HG02943 (cell line): ENCODE measurements at regions not wholly inside any gene's neighbourhood (a gene's known extent, or its start where the extent isn't known, plus 50 kb on each side); places are given as distances from the start of the nearest gene placed in this dataset.

Source experiments
- ATAC-seq: cut with Tn5 transposase; IDR thresholded peaks from one replicate; pipeline ENCODE4 v1.9.1; 2021; ENCODE audit warnings: mild to moderate bottlenecking, low read depth, moderate library complexity; ENCODE audit not compliant: unreplicated experiment

DNA sequence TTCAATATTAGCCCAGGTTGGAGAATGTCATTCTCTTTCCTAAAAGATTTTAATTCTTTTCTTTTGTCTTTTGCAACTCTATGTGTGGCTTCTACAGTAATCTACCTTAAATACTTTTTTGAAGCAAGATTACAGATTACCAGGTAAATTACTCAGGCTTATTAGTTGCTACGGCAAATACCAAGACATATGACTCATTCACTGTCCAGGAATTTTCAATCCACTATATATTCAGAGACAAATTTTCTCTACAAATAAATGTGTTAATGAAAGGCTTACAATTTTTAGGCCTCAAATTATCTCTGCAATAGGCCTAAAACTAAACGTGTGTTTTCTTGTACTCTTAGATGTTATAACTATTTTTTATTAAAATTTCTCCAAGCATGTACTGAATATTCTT, 631.3 kb downstream of the DIAPH3 start:
- ATAC-seq, result no peak

DNA sequence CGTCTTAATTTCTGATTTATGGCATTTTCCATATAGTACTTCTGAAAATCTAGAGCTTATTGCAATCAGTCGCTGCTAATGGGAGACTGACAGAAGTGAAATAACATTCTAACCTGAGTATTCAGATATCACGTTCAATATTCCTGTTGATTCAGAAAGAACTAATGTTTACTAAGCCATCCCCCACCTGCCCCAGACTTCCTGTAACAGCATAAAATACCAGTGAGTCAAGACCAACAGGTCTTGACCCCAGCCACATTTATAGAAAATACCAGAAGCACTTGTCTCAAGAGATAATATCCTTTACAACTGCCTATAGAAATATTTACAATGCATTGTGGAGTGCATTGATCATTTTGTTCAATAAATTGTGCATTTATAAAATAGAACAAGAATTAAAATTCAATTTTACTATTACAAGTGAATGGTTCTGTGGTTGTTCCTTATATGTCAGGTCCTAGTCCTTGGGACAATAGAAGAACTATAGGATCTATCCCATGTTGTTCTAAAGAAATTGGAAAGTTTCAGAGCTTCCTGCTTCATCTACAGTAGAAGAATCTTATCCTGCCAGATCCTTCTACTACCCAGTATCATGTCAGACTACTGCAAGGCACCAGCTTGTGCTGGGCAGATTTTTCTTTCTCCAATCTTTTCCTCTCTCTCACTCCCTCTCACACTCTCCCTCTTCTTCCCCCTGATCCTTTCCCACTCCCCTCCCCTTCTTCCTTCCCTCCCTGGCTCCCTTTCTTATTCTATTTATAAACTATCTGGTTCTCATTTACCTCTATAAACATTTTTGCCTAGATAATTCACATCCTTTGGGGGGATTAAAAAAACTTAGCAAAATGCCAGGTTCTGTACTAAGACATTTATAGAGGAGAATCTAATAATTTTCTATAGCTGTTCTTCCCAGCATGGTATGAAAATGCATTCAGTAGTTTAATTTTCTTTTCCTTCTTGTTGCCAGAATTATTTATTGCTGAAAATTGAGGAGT, 629.9 kb downstream of the DIAPH3 start:
- no peak for ATAC-seq

DNA sequence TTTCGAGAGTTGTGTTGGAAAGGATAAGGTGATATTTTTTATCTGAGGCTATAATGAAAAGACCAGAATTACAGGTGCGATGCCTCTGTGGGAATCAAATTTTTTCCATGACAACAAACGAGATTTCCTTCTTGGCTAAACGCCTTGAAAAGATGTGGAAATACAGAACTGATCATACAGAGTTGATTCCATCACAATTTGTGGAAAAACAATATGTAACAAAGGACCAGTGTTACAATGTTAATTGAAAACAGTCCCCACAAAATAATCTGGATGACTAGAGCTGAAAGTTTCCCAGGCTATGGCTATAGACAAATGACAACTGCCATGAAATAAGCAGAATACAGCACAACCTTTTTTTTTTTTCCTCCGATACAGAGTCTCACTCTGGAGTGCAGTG, 628.9 kb downstream of the DIAPH3 start:
- ATAC-seq, result no peak

DNA sequence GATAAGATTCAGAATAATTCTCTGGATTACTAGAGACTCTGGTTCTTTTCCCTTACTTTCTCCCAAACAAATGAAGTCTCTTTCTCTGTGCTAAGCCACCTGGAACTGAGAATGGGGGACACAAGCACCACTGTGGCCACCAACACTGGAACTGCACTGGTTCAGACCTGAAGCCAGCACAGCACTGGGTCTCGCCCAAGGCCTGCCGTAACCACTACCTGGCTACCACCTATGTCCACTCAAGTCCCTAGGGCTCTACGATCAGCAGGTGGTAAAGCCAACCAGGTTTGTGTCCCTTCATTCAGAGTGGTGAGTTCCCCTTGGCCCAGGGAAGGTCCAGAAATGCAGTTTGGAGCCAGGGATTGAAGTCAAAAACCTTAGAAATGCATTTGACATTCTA, 626.2 kb downstream of the DIAPH3 start:
- ATAC-seq, result no peak

DNA sequence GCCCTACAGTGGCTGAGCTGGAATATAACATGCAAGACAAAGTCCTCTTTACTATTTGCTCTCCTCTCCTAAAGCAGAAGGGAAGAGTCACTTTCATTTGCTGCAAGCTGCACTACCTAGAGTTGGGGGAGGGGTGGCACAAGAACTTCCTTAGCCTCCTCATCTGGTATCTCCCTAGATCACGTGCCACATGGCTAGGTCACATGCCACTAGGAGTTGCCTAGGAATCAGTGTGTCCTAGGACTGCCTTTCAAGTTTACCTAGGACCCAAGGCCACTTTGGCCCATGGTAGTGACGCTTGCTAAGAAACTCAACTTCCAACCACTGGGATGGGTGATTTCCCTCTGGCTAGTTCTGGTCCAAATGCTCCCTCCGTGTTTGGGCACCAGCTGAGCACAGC, 625.2 kb downstream of the DIAPH3 start:
- no peak for ATAC-seq

DNA sequence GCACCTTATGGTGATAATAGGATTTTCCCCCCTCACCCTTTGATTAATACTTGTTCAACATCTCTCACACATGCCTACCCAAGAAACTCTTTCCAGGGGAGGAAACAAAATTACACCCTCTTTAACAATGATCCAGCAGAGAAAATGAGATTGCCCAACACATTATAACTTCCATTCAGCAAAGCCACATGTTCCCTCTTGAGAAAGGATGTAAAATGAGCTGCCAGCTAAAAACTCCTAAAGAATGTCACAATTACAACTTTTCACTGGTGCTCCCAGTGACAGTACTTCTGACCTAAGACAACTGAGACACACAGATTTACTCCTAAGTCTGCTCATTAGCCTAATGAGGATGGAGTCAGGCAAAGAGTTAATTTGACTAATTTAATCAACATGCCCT, 621.4 kb downstream of the DIAPH3 start:
- no peak for ATAC-seq

DNA sequence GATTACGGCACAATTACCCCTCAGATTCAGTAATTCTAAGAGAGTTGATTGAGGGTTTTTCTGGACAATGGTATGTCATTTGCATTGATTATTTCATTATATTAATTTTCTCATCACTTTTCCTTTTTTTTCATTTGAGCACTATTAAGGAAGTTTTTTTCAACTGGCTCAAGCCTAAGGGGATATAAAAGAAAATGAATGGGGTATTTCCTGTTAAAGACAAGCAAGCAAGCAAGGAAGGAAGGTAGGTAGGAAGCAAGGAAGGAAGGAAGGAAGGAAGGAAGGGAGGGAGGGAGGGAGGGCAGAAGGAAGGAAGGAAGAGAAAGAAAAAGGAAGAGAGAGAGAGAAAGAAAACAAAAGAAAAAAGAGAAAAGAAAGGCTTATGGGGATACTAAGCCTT, 620.3 kb downstream of the DIAPH3 start:
- no peak for ATAC-seq

DNA sequence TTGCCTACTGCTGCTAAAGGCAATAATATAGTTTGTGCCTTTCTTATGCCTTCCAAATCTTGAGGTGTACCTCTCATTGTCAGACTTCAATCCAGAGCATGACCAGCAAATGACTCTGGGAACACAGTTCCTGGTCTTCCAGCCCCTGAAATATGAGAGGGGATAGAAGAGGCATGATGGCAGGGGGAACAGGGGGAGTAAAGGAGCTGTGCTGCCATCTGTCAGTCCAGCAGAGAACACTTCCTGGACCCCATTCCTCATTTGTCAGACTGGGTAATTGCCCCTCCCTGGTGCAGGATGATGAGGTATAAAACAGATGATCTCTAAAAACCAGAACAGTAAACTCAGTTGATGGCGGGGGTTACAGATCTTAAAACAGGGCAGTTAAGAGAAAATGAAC, 618.7 kb downstream of the DIAPH3 start:
- no peak for ATAC-seq

DNA sequence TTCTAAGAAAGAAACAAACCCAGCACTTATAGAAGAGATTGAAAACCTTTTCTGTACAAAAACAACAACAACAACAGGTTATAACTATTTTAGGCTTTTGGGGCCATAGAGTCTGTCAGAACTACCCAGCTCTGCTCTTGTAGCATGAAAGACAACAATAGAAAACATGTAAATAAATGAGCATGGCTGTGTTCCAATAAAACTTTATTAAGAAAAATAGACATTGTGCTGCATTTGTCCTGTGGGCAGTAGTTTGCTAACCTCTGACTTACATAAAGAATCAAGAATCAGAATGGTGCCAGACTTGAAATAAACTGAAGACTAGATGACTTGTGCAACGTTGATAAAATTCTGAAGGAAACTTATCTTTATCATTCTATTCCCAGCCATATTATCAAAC, 617.5 kb downstream of the DIAPH3 start:
- ATAC-seq, result no peak

DNA sequence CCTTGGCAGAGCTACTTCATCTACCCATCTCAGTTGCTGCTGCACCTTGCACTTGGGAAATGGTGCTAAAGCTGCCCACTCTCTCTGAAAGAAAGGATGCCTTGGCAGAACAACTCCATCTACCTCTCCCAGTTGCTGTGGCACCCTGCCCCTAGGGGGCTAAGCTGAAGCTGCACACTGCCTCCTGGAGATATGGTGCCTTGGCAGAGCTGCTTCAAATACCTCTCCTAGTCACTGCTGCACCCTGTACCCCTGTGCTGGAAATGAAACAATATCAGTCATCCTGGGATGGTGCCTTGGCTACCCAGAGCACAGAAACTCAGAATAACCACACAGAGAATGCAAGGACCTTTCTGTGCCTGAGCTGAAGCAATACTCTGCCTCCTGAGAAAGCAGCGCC, 615.8 kb downstream of the DIAPH3 start:
- ATAC-seq, result no peak

DNA sequence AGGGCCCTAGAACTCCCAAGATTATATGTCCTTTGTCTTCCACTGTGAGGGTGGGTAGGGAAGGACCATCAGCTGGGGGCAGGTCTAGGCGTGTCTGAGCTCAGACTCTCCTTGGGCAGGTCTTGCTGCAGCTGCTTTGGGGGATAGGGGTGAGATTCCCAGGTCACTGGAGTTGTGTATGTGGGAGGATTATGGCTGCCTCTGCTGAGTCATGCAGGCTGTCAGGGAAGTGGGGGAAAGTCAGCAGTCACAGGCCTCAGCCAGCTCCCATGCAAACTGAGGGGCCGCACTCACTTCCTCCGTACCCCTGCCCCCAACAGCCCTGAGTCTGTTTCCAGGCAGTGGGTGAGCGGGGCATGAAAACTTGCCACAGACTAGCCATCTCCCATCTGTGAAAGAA, 600.8 kb downstream of the DIAPH3 start:
- ATAC-seq, result no peak

DNA sequence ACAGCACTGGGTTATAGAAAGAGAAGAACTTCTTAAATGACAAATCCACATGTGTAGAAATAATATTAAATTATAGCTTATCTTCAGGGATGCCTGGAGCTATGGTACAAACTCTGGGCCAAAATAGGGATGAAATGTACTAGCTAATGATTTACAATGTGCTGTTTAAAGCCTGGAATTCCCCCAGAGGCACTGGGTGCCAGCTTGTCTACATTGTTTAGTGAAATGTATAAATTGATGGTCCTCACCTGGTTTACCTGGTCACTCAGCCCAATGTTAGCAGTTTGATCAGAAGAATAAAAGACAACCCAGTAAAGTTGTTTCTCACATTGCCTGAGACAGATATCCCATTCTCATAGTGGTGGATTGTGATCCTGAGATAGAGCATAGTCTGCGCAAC, 597.2 kb downstream of the DIAPH3 start:
- ATAC-seq, result no peak

DNA sequence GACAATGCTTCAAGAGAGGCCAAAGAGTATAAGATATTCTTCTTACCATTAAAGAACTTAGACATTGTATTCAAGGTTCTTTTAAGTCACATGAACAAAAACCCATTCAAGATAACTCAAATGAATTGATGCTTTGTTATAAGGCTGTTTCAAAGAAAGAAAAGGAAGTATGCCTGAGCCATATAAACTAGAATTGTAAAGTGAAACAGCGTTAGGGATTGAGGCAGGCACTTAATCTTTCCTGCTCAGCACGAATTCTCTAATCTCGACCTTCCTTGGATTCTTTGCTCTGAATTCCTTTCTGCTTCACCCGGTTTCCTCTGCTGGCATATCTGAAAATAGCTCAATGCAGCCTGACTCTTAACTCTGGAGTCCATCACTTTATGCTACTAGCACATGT, 595.4 kb downstream of the DIAPH3 start:
- ATAC-seq, result no peak

DNA sequence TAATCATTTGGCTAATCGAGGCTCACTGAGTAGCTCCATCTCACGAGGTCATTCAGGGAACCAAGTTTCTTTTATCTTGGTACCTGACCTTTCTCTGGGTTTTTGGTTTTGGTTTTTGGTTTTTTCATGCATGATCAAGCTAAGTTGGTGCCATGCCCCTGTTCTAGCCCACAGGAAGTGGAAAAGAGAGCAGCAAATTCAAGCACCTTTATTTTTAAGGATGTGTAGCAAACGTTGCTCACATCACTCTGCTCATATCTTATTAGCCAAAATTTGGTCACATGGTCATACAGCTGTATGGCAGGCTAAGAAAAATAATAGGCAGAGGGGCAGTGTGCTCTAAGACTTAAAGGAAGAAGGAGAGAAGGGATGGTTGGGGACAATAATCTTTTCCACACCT, 593.5 kb downstream of the DIAPH3 start:
- ATAC-seq, result no peak

DNA sequence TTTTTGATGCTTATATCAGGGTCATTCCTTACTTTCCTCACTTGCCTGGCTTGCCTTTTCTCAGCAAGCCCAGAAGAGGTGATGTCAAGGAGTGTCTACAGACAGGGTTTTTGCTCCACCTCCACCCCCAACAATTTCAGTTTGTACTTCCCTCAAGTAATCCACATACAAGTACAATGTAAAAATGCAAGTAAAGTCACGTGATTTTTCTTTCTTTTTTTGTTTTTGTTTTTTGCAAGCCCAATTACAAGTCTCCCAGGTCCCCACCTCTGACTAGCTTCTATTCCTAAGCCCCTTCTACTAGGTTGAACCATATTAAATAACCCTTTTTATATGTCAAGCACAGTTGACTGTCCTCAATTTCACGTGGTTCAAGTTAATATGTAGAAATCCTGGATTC, 579.6 kb downstream of the DIAPH3 start:
- no peak for ATAC-seq

DNA sequence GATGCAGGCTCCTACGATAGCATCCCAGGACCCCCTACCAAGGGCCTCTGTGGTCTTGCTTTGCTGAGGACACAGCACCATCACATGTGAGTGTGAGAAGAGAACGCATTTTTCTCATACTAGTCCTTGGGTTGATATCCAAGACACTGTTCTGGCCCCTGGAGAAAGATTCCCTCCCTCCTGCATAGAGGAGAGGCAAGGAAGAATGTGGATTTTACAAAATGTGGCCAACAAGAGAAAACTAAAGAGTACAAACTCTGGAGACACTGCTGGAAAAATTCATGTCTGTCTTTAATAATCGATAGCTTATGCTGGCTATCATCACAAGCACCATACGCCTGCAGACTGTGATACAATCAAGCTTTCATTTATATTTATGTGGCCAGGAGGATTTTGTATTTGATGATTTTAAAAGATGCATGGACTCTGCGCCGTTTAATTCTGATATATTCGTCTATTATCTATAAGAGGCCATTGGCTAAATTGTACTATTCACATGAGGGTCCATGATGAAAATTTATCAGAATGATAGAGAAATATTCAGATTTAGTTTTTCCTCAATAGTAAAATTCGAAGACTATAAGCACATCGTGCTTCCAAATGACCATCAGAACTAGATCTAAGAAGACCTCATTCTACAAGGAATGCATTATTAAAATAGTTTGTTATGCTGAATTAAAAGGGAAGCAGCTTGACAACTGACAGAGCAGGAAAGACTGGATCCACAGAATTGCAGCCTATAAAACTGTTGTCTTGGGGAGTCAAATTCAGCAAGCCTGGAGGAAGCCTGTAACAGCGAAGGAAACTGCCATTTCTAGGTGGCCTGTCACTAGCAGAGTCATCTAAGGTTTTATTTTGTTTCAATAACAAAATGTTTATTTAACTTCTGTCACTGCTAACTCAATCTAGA, 578.7 kb downstream of the DIAPH3 start:
- no peak for ATAC-seq

DNA sequence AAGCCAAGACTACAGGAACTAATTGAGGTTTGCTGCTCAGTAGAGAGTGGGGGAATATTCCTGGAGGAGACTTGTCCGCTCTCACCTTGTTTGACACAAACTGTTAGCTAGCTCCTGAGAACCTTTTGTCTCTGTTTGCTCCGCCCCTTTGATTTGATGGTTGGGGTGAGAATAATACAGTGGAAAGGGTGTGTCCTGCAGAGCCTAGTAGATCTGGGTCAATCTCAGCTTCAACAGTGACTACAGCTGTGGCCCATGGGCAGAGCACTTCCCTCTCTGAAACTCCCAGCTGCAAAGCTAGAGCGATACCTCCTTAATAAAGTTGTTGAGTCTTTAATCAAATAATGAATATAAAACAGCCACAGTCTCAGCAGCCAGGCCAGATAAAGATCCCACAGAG, 576.7 kb downstream of the DIAPH3 start:
- ATAC-seq, result no peak

DNA sequence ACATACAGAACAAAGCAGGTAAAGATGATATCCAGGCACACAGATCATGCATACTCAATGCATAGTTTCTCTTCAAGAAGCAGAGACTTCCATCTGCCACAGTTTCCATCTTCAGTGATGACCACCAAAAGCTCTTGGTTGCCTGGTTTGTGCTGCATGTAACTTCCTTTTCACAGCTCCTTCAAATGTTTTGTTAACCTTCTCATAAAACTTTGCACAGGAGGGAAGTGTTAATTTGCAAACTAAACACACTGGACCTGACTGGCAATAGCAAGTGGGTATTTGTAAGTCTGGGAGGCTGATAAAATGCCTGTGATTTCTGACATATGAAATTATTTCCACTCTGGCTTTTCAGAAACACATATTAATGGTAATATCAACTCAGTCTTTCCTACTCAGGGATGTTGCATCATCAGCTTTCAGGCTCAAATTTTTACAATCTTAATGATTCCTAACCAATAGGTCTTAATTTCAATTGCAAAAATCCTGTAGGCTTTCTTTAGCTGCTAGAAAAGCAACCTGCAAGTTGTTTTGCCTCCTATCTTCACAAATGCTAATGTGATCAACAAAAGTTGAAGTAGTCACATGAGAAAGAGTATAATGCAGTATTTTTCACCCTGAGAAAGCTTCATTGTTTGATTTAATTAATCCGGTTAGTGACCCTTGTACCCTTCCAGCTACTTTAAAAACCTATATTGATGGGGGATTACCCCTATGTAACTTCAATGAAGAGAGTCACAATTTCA, 575.6 kb downstream of the DIAPH3 start:
- ATAC-seq, result no peak

DNA sequence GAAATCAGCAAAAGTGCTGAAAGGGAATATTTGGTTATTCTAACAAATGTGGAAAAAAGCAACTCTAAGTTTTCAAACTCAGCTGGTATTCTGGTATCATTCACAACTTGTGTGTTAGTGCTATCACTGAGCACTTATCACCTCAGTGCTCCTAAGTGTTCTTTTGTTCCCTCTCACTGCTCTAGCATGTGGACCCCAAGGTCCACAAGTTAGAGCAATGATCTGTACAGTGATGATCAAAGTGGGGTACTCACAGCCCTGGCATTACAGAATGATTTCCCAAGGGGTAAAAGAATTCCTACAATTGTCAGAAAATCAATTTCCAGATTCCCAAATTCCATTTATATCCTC, 575.0 kb downstream of the DIAPH3 start:
- no peak for ATAC-seq

DNA sequence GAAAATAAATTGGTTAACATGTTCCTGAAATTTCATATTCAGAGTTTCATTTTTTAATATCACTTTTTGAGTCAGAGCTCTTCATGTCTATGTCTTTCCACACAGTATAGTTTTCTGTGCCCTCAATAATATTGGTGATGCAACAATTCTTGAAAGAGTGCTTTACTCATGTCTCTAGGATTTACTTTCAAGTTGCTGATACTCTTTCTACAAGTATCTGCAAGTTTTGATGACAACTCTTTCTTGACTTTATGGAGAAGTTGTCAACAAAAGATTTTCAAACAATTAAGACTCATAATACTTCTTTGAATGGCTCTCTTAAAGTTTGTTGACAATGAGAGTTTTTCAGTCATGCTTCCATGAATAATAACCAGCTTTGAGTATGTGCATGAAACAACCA, 561.7 kb downstream of the DIAPH3 start:
- ATAC-seq, result no peak

DNA sequence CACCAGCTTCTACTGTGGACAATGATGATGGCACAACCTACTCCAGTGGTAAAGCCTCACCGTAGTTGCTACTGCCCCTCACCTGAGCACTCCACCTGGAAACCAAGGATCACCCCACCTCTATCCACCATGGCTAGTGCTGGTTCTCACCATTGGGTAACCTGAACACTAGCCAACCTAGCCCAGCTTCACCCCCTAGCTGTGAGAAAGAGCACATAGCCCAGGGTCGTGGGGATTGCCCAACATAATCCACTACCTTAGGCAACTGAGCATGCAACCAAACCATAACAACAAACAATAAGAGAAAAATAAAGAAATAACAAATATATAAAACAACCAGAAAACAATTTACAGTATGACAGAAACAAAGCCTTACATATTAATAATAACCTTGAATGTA, 560.1 kb downstream of the DIAPH3 start:
- no peak for ATAC-seq
